Neural progenitor cell (in vitro differentiated cells): ENCODE measurements at regions not wholly inside any gene's neighbourhood (a gene's known extent, or its start where the extent isn't known, plus 50 kb on each side); places are given as distances from the start of the nearest gene placed in this dataset.

ENCODE experiments used
- CTCF ChIP-seq: fragments of 200-600 bp; sonication (generic); IDR thresholded peaks from 2 replicates; pipeline ENCODE4 v1.5.1; 2017; ENCODE audit warnings: antibody characterized with exemption, mild to moderate bottlenecking
- EZH2 ChIP-seq: fragments of 200-600 bp; sonication (generic); IDR thresholded peaks from 2 replicates; pipeline ENCODE4 v1.6.1; 2017; ENCODE audit warnings: antibody characterized with exemption, mild to moderate bottlenecking, moderate library complexity
- EZH2phosphoT487 ChIP-seq: fragments of 200-600 bp; sonication (generic); IDR thresholded peaks from 2 replicates; pipeline ENCODE4 v1.6.1; 2017; ENCODE audit warnings: antibody characterized with exemption

- TF ChIP-seq CTCF (no peak), EZH2 (no peak), EZH2phosphoT487 (no peak)
These were observed 54.3 kb downstream of the KCNC4 start for GRCh38 chr1:110264430-110264829.
